ENCODE measurements at regions not wholly inside any gene's neighbourhood (a gene's known extent, or its start where the extent isn't known, plus 50 kb on each side); places are given as distances from the start of the nearest gene placed in this dataset.

DNA sequence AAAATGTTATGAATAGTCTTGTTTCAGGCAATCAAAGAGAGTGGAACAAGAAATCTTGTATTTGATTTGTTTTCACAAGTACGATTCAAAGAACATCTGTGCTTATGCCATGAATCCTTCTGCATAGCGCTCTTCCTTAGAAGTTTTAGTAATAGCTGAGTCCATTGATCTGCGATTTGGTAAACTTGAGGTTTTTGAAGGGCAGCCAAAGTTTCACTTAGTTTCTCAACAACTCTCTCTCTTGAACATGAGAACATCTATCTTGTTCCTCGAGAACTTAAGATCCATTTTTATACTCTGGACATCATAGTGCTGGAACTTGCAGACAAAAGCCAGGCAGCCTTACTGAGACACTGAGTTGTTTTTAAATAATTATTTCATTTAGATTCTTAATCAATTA is 96.2 kb upstream of the USP15 start:
- no peak for DNase-seq (ENCODE audit: low spot score)
- in situ Hi-C loops (cut with MboI; ENCODE audit: low sequenced_read_pairs, unreplicated experiment): no loop called here
- TF ChIP-seq, protein P1, sequence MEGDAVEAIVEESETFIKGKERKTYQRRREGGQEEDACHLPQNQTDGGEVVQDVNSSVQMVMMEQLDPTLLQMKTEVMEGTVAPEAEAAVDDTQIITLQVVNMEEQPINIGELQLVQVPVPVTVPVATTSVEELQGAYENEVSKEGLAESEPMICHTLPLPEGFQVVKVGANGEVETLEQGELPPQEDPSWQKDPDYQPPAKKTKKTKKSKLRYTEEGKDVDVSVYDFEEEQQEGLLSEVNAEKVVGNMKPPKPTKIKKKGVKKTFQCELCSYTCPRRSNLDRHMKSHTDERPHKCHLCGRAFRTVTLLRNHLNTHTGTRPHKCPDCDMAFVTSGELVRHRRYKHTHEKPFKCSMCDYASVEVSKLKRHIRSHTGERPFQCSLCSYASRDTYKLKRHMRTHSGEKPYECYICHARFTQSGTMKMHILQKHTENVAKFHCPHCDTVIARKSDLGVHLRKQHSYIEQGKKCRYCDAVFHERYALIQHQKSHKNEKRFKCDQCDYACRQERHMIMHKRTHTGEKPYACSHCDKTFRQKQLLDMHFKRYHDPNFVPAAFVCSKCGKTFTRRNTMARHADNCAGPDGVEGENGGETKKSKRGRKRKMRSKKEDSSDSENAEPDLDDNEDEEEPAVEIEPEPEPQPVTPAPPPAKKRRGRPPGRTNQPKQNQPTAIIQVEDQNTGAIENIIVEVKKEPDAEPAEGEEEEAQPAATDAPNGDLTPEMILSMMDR (IDR thresholded peaks at IDR 0.05; ENCODE audit: borderline replicate concordance, control extremely low read depth, extremely low read depth, insufficient read depth, missing control alignments): no peak

DNA sequence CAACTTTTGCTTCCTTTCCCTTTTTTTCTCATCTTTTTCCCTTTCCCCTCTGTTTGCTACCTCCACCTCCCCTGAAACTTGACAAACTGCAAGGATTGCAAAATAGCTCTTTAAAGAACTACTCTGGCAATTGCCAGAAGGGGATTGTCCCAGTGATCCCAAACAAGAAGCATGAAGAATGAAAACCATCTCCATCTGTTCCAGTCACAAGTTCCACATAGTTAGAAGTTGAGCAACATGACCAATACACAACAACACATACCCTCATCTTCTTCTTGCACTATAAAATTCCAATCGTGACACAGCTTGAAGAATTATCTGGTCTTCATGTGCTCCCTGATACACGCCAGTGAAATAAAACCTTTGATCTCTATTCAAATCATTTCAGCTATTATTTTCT is 93.7 kb upstream of the USP15 start:
- DNase-seq (ENCODE audit: low spot score): no peak
- in situ Hi-C loops (cut with MboI; ENCODE audit: low sequenced_read_pairs, unreplicated experiment): no loop called here
- TF ChIP-seq, protein P1 (IDR thresholded peaks at IDR 0.05; ENCODE audit: borderline replicate concordance, control extremely low read depth, extremely low read depth, insufficient read depth, missing control alignments): no peak

DNA sequence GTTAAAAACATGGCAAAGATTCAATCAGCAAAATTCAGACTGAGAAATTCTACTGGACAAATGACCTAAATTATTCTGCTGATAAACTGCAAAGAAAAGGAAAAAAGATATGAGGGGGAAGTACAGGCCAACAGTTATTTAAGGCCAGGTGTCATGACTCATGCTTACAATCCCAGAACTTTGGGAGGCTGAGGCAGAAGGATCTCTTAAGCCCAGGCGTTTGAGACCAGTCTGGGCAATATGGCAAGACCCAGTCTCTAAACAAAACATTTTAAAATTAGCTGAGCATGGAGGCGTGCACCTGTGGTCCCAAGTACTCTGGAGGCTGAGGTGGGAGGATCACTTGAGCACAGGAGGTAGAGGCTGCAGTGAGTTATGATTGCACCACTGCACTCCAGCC is 91.8 kb upstream of the USP15 start:
- in situ Hi-C loops (cut with MboI; ENCODE audit: low sequenced_read_pairs, unreplicated experiment): no loop called here
- TF ChIP-seq, protein P1 (IDR thresholded peaks at IDR 0.05; ENCODE audit: borderline replicate concordance, control extremely low read depth, extremely low read depth, insufficient read depth, missing control alignments): no peak
- no peak for DNase-seq (ENCODE audit: low spot score)

DNA sequence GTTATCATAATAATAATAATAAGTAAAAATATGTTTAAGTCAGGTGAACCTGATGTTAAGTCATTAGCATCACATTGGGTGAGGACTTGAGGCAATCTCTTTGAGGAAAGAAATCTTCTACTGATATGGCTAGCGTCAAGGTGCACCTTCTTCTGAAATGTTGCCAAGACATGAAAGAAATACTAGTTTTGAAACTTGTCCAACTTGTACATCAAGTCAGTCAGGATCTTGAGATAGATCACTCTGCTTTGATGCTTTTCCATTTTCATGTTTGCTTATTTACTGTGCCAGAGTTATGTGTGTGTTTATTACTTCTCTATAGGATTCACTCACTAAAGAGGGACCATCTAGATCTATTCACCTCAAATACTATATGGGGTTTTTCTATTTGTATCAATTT is 90.0 kb upstream of the USP15 start:
- in situ Hi-C loops (cut with MboI; ENCODE audit: low sequenced_read_pairs, unreplicated experiment): no loop called here
- DNase-seq (ENCODE audit: low spot score): no peak
- TF ChIP-seq, protein P1 (IDR thresholded peaks at IDR 0.05; ENCODE audit: borderline replicate concordance, control extremely low read depth, extremely low read depth, insufficient read depth, missing control alignments): no peak

DNA sequence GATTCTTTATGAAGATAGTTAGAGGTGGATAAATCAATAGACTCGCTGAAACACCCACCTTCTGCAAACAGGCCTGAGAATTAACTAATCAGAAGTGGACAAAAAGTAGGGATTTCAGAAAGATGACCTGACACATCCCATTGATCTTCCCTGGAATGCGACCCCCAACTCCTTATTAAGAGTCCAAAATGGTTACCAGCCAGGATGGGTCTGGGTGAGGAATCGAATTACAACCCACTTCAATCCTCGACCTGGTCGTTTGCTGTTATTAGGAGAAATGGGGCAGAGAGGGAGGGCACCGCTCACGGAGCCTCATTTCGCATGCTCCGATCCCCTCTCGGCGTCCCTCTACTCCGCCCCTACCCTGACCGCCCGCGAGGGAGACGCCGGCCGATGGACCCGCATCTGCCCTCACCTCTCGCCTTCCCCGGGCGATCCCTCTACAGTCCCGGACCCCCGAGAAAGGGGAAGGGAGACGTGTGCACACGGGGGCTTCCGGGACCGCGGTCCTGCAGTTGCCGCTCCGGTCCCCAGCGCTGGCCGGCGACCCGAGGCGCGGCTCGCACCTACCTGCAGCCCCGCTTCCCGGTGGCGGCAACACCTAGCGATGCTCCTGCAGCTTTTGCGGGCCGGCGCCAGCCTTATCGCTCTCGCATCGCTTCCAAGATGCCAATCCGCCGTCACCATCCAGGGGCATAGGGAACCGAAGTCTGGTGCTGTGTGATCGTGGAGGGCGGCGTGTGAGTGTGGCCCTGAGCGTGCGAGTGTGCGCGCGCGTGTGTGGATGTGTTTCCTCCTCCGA is 69.3 kb upstream of the USP15 start:
- DNase-seq (ENCODE audit: low spot score): no peak
- in situ Hi-C loops (cut with MboI; ENCODE audit: low sequenced_read_pairs, unreplicated experiment): no loop called here
- TF ChIP-seq, protein P1 (IDR thresholded peaks at IDR 0.05; ENCODE audit: borderline replicate concordance, control extremely low read depth, extremely low read depth, insufficient read depth, missing control alignments): no peak

DNA sequence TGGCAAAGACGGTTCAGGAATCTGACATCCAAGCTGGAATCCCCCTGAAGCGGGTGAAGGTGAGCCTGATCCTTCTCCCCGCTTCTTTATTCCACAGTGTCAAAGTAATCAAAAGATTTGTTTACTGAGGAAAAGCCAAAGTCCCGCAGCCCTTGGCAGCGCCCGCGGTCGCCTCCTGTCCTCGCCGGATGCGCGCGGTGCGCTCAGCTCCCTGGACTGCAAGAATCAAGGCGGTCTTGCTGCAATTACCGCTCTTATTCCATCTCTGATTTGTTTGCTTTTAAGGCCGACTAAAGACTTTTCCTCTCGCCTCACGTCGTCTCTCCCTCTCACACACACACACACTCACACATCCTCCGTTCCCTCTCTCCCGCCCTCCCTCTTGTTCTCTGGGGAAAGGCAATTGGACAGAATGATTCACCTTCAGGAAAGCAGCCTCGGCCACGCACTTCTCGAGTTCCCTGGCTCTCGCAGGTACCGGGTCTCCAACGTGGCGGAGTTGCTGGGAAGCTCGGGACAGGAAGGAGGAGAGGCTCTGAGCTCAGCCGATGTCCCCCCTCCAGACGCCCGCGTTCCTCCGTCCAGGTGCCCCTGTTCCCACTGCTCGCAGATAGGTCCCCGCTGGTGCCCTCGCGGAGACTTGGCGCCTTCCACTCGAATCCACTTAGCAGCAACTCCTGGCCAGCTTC is 68.6 kb upstream of the USP15 start:
- TF ChIP-seq, protein P1 (IDR thresholded peaks at IDR 0.05; ENCODE audit: borderline replicate concordance, control extremely low read depth, extremely low read depth, insufficient read depth, missing control alignments): no peak
- peak; percentile 29 for DNase-seq (ENCODE audit: low spot score)
- in situ Hi-C loops (cut with MboI; ENCODE audit: low sequenced_read_pairs, unreplicated experiment): no loop called here

Data from GM13976 (cell line).